Panc1 (cell line): ENCODE measurements at regions not wholly inside any gene's neighbourhood (a gene's known extent, or its start where the extent isn't known, plus 50 kb on each side); places are given as distances from the start of the nearest gene placed in this dataset.

Source experiments
- ATAC-seq: fragments of 200-7000 bp; cut with Tn5 transposase; 2 replicates; pipeline ENCODE4 v1.9.1; 2020; ENCODE audit warnings: mild to moderate bottlenecking, moderate library complexity
- BruUV-seq: library from RNA; stranded (reverse); fragments of 400-500 nt; replicated peaks from 2 replicates; lab custom pipeline; 2021; lab: Mats Ljungman, UMichigan
- CTCF ChIA-PET: fragments of 300-600 bp; sonication (Branson Sonifier 250); formaldehyde crosslinking; loops from one replicate; lab custom pipeline; 2022; ENCODE audit warnings: antibody characterized with exemption; lab: Charles Lee
- POLR2A ChIA-PET: fragments of 300-600 bp; sonication (Branson Sonifier 250); formaldehyde crosslinking; loops from one replicate; lab custom pipeline; 2022; ENCODE audit warnings: antibody characterized with exemption; lab: Charles Lee
- DNase-seq: peaks from one replicate; pipeline ENCODE4 v3.0.0-alpha.2; 2010; ENCODE audit warnings: low read depth, low spot score
- H3K27ac ChIP-seq: 2 replicates; pipeline ENCODE4 v1.5.1; 2011; ENCODE audit warnings: mild to moderate bottlenecking, low read length, inconsistent platforms
- H3K27me3 ChIP-seq: fragments of 200-500 bp; sonication (Bioruptor generic); 2 replicates; pipeline ENCODE4 v1.6.0; 2014; ENCODE audit warnings: low read length, inconsistent platforms; ENCODE audit not compliant: control insufficient read depth, insufficient read depth
- H3K36me3 ChIP-seq: fragments of 200-500 bp; sonication (Bioruptor generic); 2 replicates; pipeline ENCODE4 v1.5.1; 2014; ENCODE audit warnings: inconsistent platforms, mild to moderate bottlenecking, low read length, moderate library complexity; ENCODE audit not compliant: control insufficient read depth, insufficient read depth
- H3K4me1 ChIP-seq: 2 replicates; pipeline ENCODE4 v1.5.1; 2011; ENCODE audit warnings: inconsistent platforms, mild to moderate bottlenecking, low read length, moderate library complexity; ENCODE audit not compliant: control insufficient read depth, insufficient read depth
- H3K4me3 ChIP-seq, 2 experiments: 2 replicates each; pipeline ENCODE4 v1.5.1; 2011 to 2012; ENCODE audit warnings: low read depth in 2 of 2, low read length in 2 of 2, mild to moderate bottlenecking in 2 of 2, inconsistent platforms in 1 of 2, moderate library complexity in 1 of 2
- H3K9me3 ChIP-seq: fragments of 200-500 bp; sonication (Bioruptor generic); 2 replicates; pipeline ENCODE4 v1.5.1; 2014; ENCODE audit warnings: low read depth, mild to moderate bottlenecking, inconsistent platforms, low read length, moderate library complexity; ENCODE audit not compliant: control insufficient read depth, insufficient read depth
- CTCF ChIP-seq: fragments of 450-650 bp; IDR thresholded peaks from 2 replicates; pipeline ENCODE4 v1.5.1; 2017; ENCODE audit warnings: mild to moderate bottlenecking
- POLR2AphosphoS5 ChIP-seq: IDR thresholded peaks from 2 replicates; pipeline ENCODE4 v1.6.1; 2012; ENCODE audit warnings: mild to moderate bottlenecking, low read depth, low read length, moderate library complexity
- REST ChIP-seq, 2 experiments: IDR thresholded peaks; 2 replicates each; pipeline ENCODE4 v1.6.1; 2011 to 2012; ENCODE audit warnings: low read depth in 2 of 2, control low read depth in 1 of 2, low read length in 1 of 2, mild to moderate bottlenecking in 1 of 2, moderate library complexity in 1 of 2; ENCODE audit not compliant: insufficient read depth in 1 of 2
- SIN3A ChIP-seq: IDR thresholded peaks from 2 replicates; pipeline ENCODE4 v1.6.1; 2012; ENCODE audit warnings: low read depth, mild to moderate bottlenecking, low read length, moderate library complexity, borderline replicate concordance; ENCODE audit not compliant: insufficient read depth
- TCF7L2 ChIP-seq: IDR thresholded peaks from 2 replicates; pipeline ENCODE4 v1.6.1; 2011; ENCODE audit warnings: mild to moderate bottlenecking, low read depth, low read length, inconsistent platforms
- in situ Hi-C: cut with HindIII; loops from 2 replicates; pipeline ENCODE4 v1.10.0; 2016; ENCODE audit warnings: low sequenced_read_pairs, low pct_unique_long_range_greater_than_20kb
- intact Hi-C: fragments of 100-400 bp; cut with micrococcal nuclease; formaldehyde crosslinking; loops from one replicate; pipeline ENCODE4 v1.10.0; 2022; ENCODE audit not compliant: unreplicated experiment

- no peaks in the 10 kb centered on the region for H3K27me3 ChIP-seq
- H3K4me1 ChIP-seq: no peaks in the 10 kb centered on the region
- DNase-seq (no peak), ATAC-seq (no peak)
- ChIA-PET CTCF (no interaction called here), POLR2A (no interaction called here)
- in situ Hi-C loops (no loop called here), intact Hi-C loops (no loop called here)
- H3K27ac ChIP-seq: no peak overlapping the region
- no peak overlapping the region for H3K4me3 ChIP-seq
- no peaks in the 10 kb centered on the region for H3K36me3 ChIP-seq
- peaks cover 3% of the 10 kb centered on the region; the same call in 1 of the 2 replicates for H3K9me3 ChIP-seq
- TF ChIP-seq TCF7L2 (no peak), SIN3A (no peak), CTCF (no peak)
- BruUV-seq: no TSS peak
These were observed 179.6 kb downstream of the CCT6B start for GRCh38 chr17:34781571-34782108.

- peaks cover 3% of the 10 kb centered on the region; the same call in 1 of the 2 replicates for H3K9me3 ChIP-seq
- DNase-seq: no peak
- intact Hi-C loops (no loop called here), in situ Hi-C loops (no loop called here)
- POLR2A ChIA-PET: no interaction called here
- BruUV-seq: no TSS peak
- no peaks in the 10 kb centered on the region for H3K4me1 ChIP-seq
- no peak for ATAC-seq
- no peaks in the 10 kb centered on the region for H3K27me3 ChIP-seq
- CTCF ChIA-PET: no interaction called here
- no peak for TF ChIP-seq TCF7L2
- no peak for TF ChIP-seq POLR2AphosphoS5
- no peak overlapping the region for H3K4me3 ChIP-seq
- no peak overlapping the region for H3K27ac ChIP-seq
- no peaks in the 10 kb centered on the region for H3K36me3 ChIP-seq
These were observed 180.2 kb downstream of the CCT6B start for GRCh38 chr17:34781071-34781470.

- no peak overlapping the region for H3K27ac ChIP-seq
- no peaks in the 10 kb centered on the region for H3K27me3 ChIP-seq
- in situ Hi-C loops (no loop called here), intact Hi-C loops (no loop called here)
- H3K9me3 ChIP-seq: peaks cover 3% of the 10 kb centered on the region; the same call in 1 of the 2 replicates
- no peak overlapping the region for H3K4me3 ChIP-seq
- no peak for TF ChIP-seq POLR2AphosphoS5
- TF ChIP-seq SIN3A: no peak
- no peak for TF ChIP-seq TCF7L2
- no peak for TF ChIP-seq REST (IDR thresholded peaks at IDR 0.05; ENCODE audit: insufficient read depth in 1 of 2, low read depth in 2 of 2, low read length in 1 of 2)
- TF ChIP-seq CTCF: no peak
- no TSS peak for BruUV-seq
- ATAC-seq (no peak), DNase-seq (no peak)
- POLR2A ChIA-PET: no interaction called here
- CTCF ChIA-PET: no interaction called here
- H3K36me3 ChIP-seq: no peaks in the 10 kb centered on the region
- no peaks in the 10 kb centered on the region for H3K4me1 ChIP-seq
These were observed 180.8 kb downstream of the CCT6B start for GRCh38 chr17:34780438-34780837.
